IMR-90 (cell line): ENCODE measurements at regions not wholly inside any gene's neighbourhood (a gene's known extent, or its start where the extent isn't known, plus 50 kb on each side); places are given as distances from the start of the nearest gene placed in this dataset.

Experiments
- CEBPB ChIP-seq: IDR thresholded peaks from 2 replicates; pipeline ENCODE4 v1.6.1; 2012; ENCODE audit warnings: low read depth, low read length, improper control_type of control experiment
- CHD1 ChIP-seq: IDR thresholded peaks from 2 replicates; pipeline ENCODE4 v1.6.1; 2012; ENCODE audit warnings: low read depth, low read length, improper control_type of control experiment
- CTCF ChIP-seq: conservative IDR thresholded peaks from 2 replicates; pipeline ENCODE4 v1.5.1; 2012; ENCODE audit warnings: mild to moderate bottlenecking, low read depth, low read length, improper control_type of control experiment
- ELK1 ChIP-seq: fragments of 150-350 bp; IDR thresholded peaks from 2 replicates; pipeline ENCODE4 v1.6.1; 2016; ENCODE audit warnings: low read depth, mild to moderate bottlenecking, low read length, moderate library complexity, borderline replicate concordance
- FOS ChIP-seq: fragments of 150-350 bp; IDR thresholded peaks from 2 replicates; pipeline ENCODE4 v1.6.1; 2016; ENCODE audit warnings: low read depth, low read length
- MAFK ChIP-seq: IDR thresholded peaks from 2 replicates; pipeline ENCODE4 v1.6.1; 2012; ENCODE audit warnings: low read depth, low read length, improper control_type of control experiment
- MXI1 ChIP-seq: IDR thresholded peaks from 2 replicates; pipeline ENCODE4 v1.6.1; 2012; ENCODE audit warnings: low read depth, mild to moderate bottlenecking, low read length, moderate library complexity, borderline replicate concordance
- NFE2L2 ChIP-seq: fragments of 150-350 bp; IDR thresholded peaks from 2 replicates; pipeline ENCODE4 v1.6.1; 2016; ENCODE audit warnings: low read depth, mild to moderate bottlenecking, low read length
- POLR2A ChIP-seq: IDR thresholded peaks from 2 replicates; pipeline ENCODE4 v1.6.1; 2012; ENCODE audit warnings: mild to moderate bottlenecking, low read depth, low read length
- RAD21 ChIP-seq: IDR thresholded peaks from 2 replicates; pipeline ENCODE4 v1.6.1; 2012; ENCODE audit warnings: low read length, improper control_type of control experiment
- RCOR1 ChIP-seq: IDR thresholded peaks from 2 replicates; pipeline ENCODE4 v1.6.1; 2012; ENCODE audit warnings: mild to moderate bottlenecking, low read length, improper control_type of control experiment; ENCODE audit not compliant: insufficient replicate concordance
- RFX5 ChIP-seq: IDR thresholded peaks from 2 replicates; pipeline ENCODE4 v1.8.0; 2012; ENCODE audit warnings: low read depth, mild to moderate bottlenecking, low read length, moderate library complexity
- SMC3 ChIP-seq: fragments of 150-350 bp; IDR thresholded peaks from 2 replicates; pipeline ENCODE4 v1.6.1; 2016; ENCODE audit warnings: low read depth, mild to moderate bottlenecking, antibody characterized with exemption, low read length, moderate library complexity
- USF2 ChIP-seq: fragments of 150-350 bp; IDR thresholded peaks from 2 replicates; pipeline ENCODE4 v1.6.1; 2017; ENCODE audit warnings: mild to moderate bottlenecking, antibody characterized with exemption, low read length, low read depth

- TF ChIP-seq CTCF (no peak), RCOR1 (no peak), MXI1 (no peak), CEBPB (no peak), SMC3 (no peak), RAD21 (no peak), POLR2A (no peak), MAFK (no peak), FOS (no peak), ELK1 (no peak), CHD1 (no peak), RFX5 (no peak), NFE2L2 (no peak), USF2 (no peak)
These were observed 145.1 kb upstream of the CDH19 start for GRCh38 chr18:66749030-66749429.
